ENCODE measurements at regions not wholly inside any gene's neighbourhood (a gene's known extent, or its start where the extent isn't known, plus 50 kb on each side); places are given as distances from the start of the nearest gene placed in this dataset.
"Not testable (repeated sequence)": the region's sequence is repeated elsewhere in the genome, so short reads cannot be mapped to it uniquely, and the experiment has no call there.

GRCh38 chr12:114069507-114069906 is 103.4 kb upstream of the RBM19 start:
- ATAC-seq (no peak), DNase-seq (no peak)
- Histone ChIP-seq H3K27ac (no peak overlapping the region), H3K4me3 (no peak overlapping the region), H3K9me3 (no peaks in the 10 kb centered on the region), H3K36me3 (replicated peaks in 1 of 2; ENCODE audit: insufficient read depth in 1 of 2, low read depth in 2 of 2) (no peaks in the 10 kb centered on the region), H3K4me1 (no peaks in the 10 kb centered on the region), H3K27me3 (no peaks in the 10 kb centered on the region)
- intact Hi-C loops (cut with DNase I) = no loop called here
- TF ChIP-seq POLR2A (IDR thresholded peaks at IDR 0.05) = no peak
- TF ChIP-seq CTCF (IDR thresholded peaks at IDR 0.05) = no peak
- whole genome bisulfite sequencing, 2 donors = 61 to 72% methylated on average over 2 of the region's 2 CpGs

- TF ChIP-seq POLR2A (IDR thresholded peaks at IDR 0.05) (no peak), CTCF (IDR thresholded peaks at IDR 0.05) (no peak)
- Histone ChIP-seq H3K27me3 (no peaks in the 10 kb centered on the region), H3K4me1 (no peaks in the 10 kb centered on the region), H3K9me3 (peaks cover 0 to 13% (median 0%) of the 10 kb centered on the region in 3 donors), H3K36me3 (replicated peaks in 1 of 2; ENCODE audit: insufficient read depth in 1 of 2, low read depth in 2 of 2) (no peaks in the 10 kb centered on the region), H3K4me3 (no peak overlapping the region), H3K27ac (no peak overlapping the region)
- WGBS, 2 donors = 40 to 83% methylated on average over 2 to 4 of the region's 4 CpGs
- intact Hi-C loops (cut with DNase I) = no loop called here
- DNase-seq = no peak
- no peak for ATAC-seq
These were observed 98.4 kb upstream of the RBM19 start for GRCh38 chr12:114064497-114064896.

- H3K36me3 ChIP-seq (replicated peaks in 1 of 2; ENCODE audit: insufficient read depth in 1 of 2, low read depth in 2 of 2); H3K27me3 ChIP-seq; DNase-seq; H3K27ac ChIP-seq; ATAC-seq; H3K4me1 ChIP-seq; intact Hi-C loops (cut with DNase I); H3K4me3 ChIP-seq: not testable (repeated sequence)
- peaks cover 0 to 13% (median 0%) of the 10 kb centered on the region in 3 donors for H3K9me3 ChIP-seq
- WGBS, 2 donors = 79 to 85% methylated on average over 3 to 8 of the region's 8 CpGs
These were observed 97.9 kb upstream of the RBM19 start for GRCh38 chr12:114064034-114064433.

GRCh38 chr12:114063435-114063834 is 97.3 kb upstream of the RBM19 start:
- Histone ChIP-seq H3K36me3 (replicated peaks in 1 of 2; ENCODE audit: insufficient read depth in 1 of 2, low read depth in 2 of 2) (no peaks in the 10 kb centered on the region), H3K4me1 (no peaks in the 10 kb centered on the region), H3K4me3 (no peak overlapping the region), H3K27me3 (no peaks in the 10 kb centered on the region), H3K27ac (no peak overlapping the region), H3K9me3 (peaks cover 0 to 13% (median 0%) of the 10 kb centered on the region in 3 donors)
- no peak for DNase-seq
- no peak for ATAC-seq
- intact Hi-C loops (cut with DNase I) = no loop called here
- 80 to 92% methylated on average over 3 of the region's 3 CpGs for WGBS, 2 donors
- no peak for TF ChIP-seq CTCF (IDR thresholded peaks at IDR 0.05)
- no peak for TF ChIP-seq POLR2A (IDR thresholded peaks at IDR 0.05)

GRCh38 chr12:114056351-114056750 is 90.2 kb upstream of the RBM19 start:
- DNase-seq; H3K27ac ChIP-seq; ATAC-seq; H3K4me1 ChIP-seq; intact Hi-C loops (cut with DNase I); H3K36me3 ChIP-seq (replicated peaks in 1 of 2; ENCODE audit: insufficient read depth in 1 of 2, low read depth in 2 of 2); H3K27me3 ChIP-seq; H3K4me3 ChIP-seq: not testable (repeated sequence)
- WGBS, 2 donors = 72 to 73% methylated on average over 8 of the region's 8 CpGs
- H3K9me3 ChIP-seq = peaks cover 0 to 13% (median 0%) of the 10 kb centered on the region in 3 donors

- intact Hi-C loops (cut with DNase I) = no loop called here
- Histone ChIP-seq H3K36me3 (replicated peaks in 1 of 2; ENCODE audit: insufficient read depth in 1 of 2, low read depth in 2 of 2) (no peaks in the 10 kb centered on the region), H3K4me3 (no peak overlapping the region), H3K9me3 (peaks cover 0 to 2% (median 0%) of the 10 kb centered on the region in 3 donors), H3K27ac (no peak overlapping the region), H3K4me1 (no peaks in the 10 kb centered on the region), H3K27me3 (no peaks in the 10 kb centered on the region)
- TF ChIP-seq POLR2A (IDR thresholded peaks at IDR 0.05) (no peak), CTCF (IDR thresholded peaks at IDR 0.05) (no peak)
- 44 to 46% methylated on average over 7 of the region's 7 CpGs for WGBS, 2 donors
- ATAC-seq (no peak), DNase-seq (no peak)
These were observed 88.9 kb upstream of the RBM19 start for GRCh38 chr12:114054982-114055381.

All from body of pancreas (tissue), 4 donors.